OCI-LY3 (cell line): ENCODE measurements at regions not wholly inside any gene's neighbourhood (a gene's known extent, or its start where the extent isn't known, plus 50 kb on each side); places are given as distances from the start of the nearest gene placed in this dataset.

Source experiments
- H2AFZ ChIP-seq: fragments of 200-600, 300-600 bp; shearing (Covaris generic); 2 replicates; pipeline ENCODE4 v1.6.0; 2014; ENCODE audit warnings: antibody characterized with exemption, low read depth, low read length
- H3K27ac ChIP-seq: fragments of 200-600, 300-600 bp; sonication (generic); 2 replicates; pipeline ENCODE4 v1.5.1; 2014; ENCODE audit warnings: mild to moderate bottlenecking, low read length, moderate library complexity, mixed read lengths
- H3K27me3 ChIP-seq: fragments of 200-600, 300-600 bp; sonication (generic); 2 replicates; pipeline ENCODE4 v1.6.1; 2014; ENCODE audit warnings: low read depth, low read length, mixed read lengths
- H3K36me3 ChIP-seq: fragments of 200-600, 300-600 bp; sonication (generic); replicated peaks from 2 replicates; pipeline ENCODE3; 2014; ENCODE audit warnings: low read depth, low read length, mixed read lengths
- H3K4me1 ChIP-seq: fragments of 300-600, 200-600 bp; sonication (generic); 2 replicates; pipeline ENCODE4 v1.6.1; 2014; ENCODE audit warnings: low read length, mixed read lengths
- H3K4me2 ChIP-seq: fragments of 200-600, 300-600 bp; sonication (generic); 2 replicates; pipeline ENCODE4 v1.6.1; 2014; ENCODE audit warnings: low read length, mixed read lengths
- H3K4me3 ChIP-seq: fragments of 300-600, 200-600 bp; sonication (generic); 2 replicates; pipeline ENCODE4 v1.5.1; 2014; ENCODE audit warnings: antibody characterized with exemption, mild to moderate bottlenecking, low read length, moderate library complexity
- H3K79me2 ChIP-seq: fragments of 300-600, 200-600 bp; shearing (Covaris generic); 2 replicates; pipeline ENCODE4 v1.6.1; 2014; ENCODE audit warnings: mild to moderate bottlenecking, low read length, mixed read lengths
- H3K9ac ChIP-seq: fragments of 300-600, 200-600 bp; shearing (Covaris generic); 2 replicates; pipeline ENCODE4 v1.6.0; 2014; ENCODE audit warnings: mild to moderate bottlenecking, low read length, moderate library complexity
- H3K9me3 ChIP-seq: fragments of 200-600, 300-600 bp; shearing (Covaris generic); 2 replicates; pipeline ENCODE4 v1.6.1; 2014; ENCODE audit warnings: low read length, mixed read lengths; ENCODE audit not compliant: insufficient read depth
- H4K20me1 ChIP-seq: fragments of 200-600, 300-600 bp; sonication (generic); 2 replicates; pipeline ENCODE4 v1.6.1; 2016; ENCODE audit warnings: low read length, mixed read lengths; ENCODE audit not compliant: insufficient read depth
- EZH2phosphoT487 ChIP-seq: fragments of 200-600 bp; shearing (Covaris generic); IDR thresholded peaks from 2 replicates; pipeline ENCODE4 v1.6.1; 2018; ENCODE audit warnings: antibody characterized with exemption, mixed run types, low read depth
- TF ChIP-seq, protein P1 (sequence below): fragments of 200-600, 300-600 bp; sonication (generic); IDR thresholded peaks from 2 replicates; pipeline ENCODE4 v1.5.1; 2014; ENCODE audit warnings: antibody characterized with exemption, low read length, low read depth

DNA sequence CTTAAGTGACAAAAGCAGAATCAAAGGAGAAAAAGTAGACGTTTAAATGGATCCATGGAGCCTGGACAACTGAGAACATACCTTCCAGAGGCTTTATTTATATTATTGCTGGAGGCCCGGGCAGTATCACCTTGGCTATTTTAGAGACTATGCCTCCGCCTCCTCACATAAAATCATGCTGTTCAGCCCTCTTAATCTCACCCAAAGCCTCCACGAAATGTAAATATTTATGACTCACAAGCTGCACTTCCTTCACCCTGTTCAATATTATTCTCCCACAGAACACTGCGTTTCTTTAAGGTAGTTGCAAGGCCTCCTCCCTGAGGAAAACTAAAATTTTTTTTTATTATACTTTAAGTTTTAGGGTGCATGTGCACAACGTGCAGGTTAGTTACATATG is 478.6 kb upstream of the ACVR2A start:
- H3K36me3 ChIP-seq = no peaks in the 10 kb centered on the region
- H3K27ac ChIP-seq = no peak overlapping the region
- H2AFZ ChIP-seq = no peak overlapping the region
- no peak overlapping the region for H3K9ac ChIP-seq
- no peaks in the 10 kb centered on the region for H3K27me3 ChIP-seq
- H3K9me3 ChIP-seq = no peaks in the 10 kb centered on the region
- H4K20me1 ChIP-seq = no peaks in the 10 kb centered on the region
- H3K4me2 ChIP-seq = no peak overlapping the region
- no peaks in the 10 kb centered on the region for H3K79me2 ChIP-seq
- H3K4me1 ChIP-seq = peaks cover 10% of the 10 kb centered on the region
- TF ChIP-seq, protein P1, sequence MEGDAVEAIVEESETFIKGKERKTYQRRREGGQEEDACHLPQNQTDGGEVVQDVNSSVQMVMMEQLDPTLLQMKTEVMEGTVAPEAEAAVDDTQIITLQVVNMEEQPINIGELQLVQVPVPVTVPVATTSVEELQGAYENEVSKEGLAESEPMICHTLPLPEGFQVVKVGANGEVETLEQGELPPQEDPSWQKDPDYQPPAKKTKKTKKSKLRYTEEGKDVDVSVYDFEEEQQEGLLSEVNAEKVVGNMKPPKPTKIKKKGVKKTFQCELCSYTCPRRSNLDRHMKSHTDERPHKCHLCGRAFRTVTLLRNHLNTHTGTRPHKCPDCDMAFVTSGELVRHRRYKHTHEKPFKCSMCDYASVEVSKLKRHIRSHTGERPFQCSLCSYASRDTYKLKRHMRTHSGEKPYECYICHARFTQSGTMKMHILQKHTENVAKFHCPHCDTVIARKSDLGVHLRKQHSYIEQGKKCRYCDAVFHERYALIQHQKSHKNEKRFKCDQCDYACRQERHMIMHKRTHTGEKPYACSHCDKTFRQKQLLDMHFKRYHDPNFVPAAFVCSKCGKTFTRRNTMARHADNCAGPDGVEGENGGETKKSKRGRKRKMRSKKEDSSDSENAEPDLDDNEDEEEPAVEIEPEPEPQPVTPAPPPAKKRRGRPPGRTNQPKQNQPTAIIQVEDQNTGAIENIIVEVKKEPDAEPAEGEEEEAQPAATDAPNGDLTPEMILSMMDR = no peak
- no peak overlapping the region for H3K4me3 ChIP-seq

GRCh38 chr2:147365622-147366021 is 479.2 kb upstream of the ACVR2A start:
- H3K36me3 ChIP-seq = no peaks in the 10 kb centered on the region
- H3K9me3 ChIP-seq = no peaks in the 10 kb centered on the region
- H3K27me3 ChIP-seq = no peaks in the 10 kb centered on the region
- TF ChIP-seq, protein P1 = no peak
- no peak for TF ChIP-seq EZH2phosphoT487
- H2AFZ ChIP-seq = no peak overlapping the region
- no peak overlapping the region for H3K4me3 ChIP-seq
- H3K27ac ChIP-seq = no peak overlapping the region
- no peak overlapping the region for H3K9ac ChIP-seq
- H3K79me2 ChIP-seq = no peaks in the 10 kb centered on the region
- H4K20me1 ChIP-seq = no peaks in the 10 kb centered on the region
- peaks cover 10% of the 10 kb centered on the region for H3K4me1 ChIP-seq
- H3K4me2 ChIP-seq = no peak overlapping the region

- Histone ChIP-seq H2AFZ (peak overlapping the region; percentile 97), H3K79me2 (no peaks in the 10 kb centered on the region), H3K4me1 (peaks cover 10% of the 10 kb centered on the region), H3K27me3 (no peaks in the 10 kb centered on the region), H3K9me3 (no peaks in the 10 kb centered on the region), H3K9ac (peak overlapping the region; percentile 14; the same call in 1 of the 2 replicates), H3K4me2 (peak overlapping the region; percentile 58), H3K4me3 (peak overlapping the region; percentile 33), H4K20me1 (no peaks in the 10 kb centered on the region), H3K36me3 (no peaks in the 10 kb centered on the region), H3K27ac (no peak overlapping the region)
- TF ChIP-seq, protein P1 = no peak
- TF ChIP-seq EZH2phosphoT487 = no peak
Measured at GRCh38 chr2:147364597-147364996, 480.2 kb upstream of the ACVR2A start.

- Histone ChIP-seq H3K36me3 (no peaks in the 10 kb centered on the region), H3K27me3 (no peaks in the 10 kb centered on the region), H3K27ac (no peak overlapping the region), H3K9ac (no peak overlapping the region), H4K20me1 (no peaks in the 10 kb centered on the region), H3K9me3 (no peaks in the 10 kb centered on the region), H3K79me2 (no peaks in the 10 kb centered on the region), H3K4me3 (no peak overlapping the region), H3K4me1 (peaks cover 10% of the 10 kb centered on the region), H2AFZ (no peak overlapping the region), H3K4me2 (no peak overlapping the region)
- no peak for TF ChIP-seq EZH2phosphoT487
- TF ChIP-seq, protein P1 = no peak
Measured at GRCh38 chr2:147363181-147363580, 481.6 kb upstream of the ACVR2A start.
